GM21447 (cell line): ENCODE measurements at regions not wholly inside any gene's neighbourhood (a gene's known extent, or its start where the extent isn't known, plus 50 kb on each side); places are given as distances from the start of the nearest gene placed in this dataset.

Source experiments
- ATAC-seq: cut with Tn5 transposase; IDR thresholded peaks from one replicate; pipeline ENCODE4 v1.9.1; 2021; ENCODE audit not compliant: unreplicated experiment

DNA sequence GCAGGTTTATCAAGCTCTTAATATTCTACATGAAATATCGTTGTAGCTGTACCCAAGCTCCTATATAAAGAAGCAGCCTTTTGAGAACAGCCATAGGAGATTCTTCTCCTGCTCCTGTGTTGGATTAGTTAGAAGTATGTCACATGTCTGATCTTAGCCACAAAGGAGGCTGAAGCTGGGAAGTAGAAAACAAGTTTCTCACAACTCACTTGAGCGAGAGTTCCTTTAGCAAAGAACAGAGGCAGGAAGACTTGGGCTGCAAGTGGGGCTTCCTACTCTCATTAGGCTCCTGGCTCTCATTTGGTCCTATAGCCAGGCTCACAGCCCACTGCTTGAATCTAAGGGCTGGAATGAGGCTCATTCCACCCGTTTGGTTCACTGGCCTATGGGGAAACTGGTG, 281.9 kb downstream of the BTG1 start:
- ATAC-seq = no peak

DNA sequence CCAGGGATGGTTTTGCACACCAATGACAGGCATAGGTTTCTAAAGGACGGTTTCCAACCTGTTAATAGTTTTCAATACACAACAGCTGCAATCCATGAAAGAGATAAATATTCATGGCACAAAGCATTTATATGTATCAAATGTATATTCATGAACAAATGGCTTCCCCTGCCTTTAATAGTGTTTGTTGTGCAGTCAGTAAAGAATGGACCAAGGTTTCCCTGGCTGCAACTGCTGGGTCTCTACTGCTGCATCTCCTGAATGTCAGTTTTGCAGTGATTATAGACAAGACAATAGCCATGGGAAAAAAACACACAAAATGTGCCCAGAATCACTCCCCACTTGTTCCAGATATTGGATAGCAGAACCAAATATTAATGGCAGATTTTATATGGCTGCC, 284.1 kb downstream of the BTG1 start:
- ATAC-seq = no peak

DNA sequence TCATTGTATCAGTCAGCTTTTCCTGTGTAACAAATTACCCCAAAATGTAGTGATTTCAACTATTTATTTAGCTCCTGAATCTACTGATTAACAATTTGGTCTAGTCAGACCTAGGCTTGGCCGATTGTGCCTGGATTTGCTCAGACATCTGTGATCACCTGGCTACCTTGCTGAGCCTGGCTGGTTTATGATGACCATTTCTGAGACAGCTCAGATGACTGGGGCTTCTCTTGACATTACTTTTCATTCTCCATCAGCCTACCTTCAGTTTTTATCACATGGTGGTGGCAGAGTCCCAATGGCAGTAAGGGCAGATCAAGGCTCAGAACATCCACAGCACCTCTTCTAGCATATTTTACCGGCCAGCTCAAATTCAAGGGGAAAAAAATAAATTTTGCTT, 286.3 kb downstream of the BTG1 start:
- no peak for ATAC-seq

DNA sequence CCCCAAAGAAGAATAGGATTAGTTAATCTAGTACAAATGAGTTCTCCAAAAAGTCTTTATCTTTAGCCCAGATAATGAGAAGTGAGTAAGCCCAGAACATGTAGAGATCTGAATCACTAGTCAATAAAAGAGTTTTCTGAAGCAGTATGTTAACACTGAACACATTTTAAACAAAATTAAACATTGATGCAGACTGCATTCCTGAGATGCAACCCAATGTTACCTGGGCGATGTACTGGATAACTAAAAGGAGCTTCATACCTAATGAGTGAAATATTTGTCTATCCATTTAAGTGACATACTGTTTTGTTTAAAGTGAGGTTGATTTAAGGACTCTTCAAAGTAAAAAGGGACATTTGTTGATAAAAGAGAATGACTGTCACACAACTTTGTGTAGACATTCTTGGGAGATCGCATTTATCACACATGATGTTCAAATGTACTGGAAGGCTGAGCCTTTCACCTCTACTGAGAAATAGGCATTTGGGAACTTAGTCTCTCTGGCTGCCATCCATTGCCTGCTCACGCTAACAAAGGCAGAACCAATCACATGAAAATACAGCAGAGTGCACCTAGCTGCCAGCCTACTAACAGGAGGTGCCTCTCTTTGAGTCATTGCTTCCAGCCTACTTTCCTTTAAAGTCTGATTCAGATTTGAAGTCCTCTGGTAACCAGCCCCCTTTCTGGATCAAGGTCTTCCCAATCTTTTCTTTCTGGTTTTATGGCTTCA, 287.7 kb downstream of the BTG1 start:
- ATAC-seq = no peak

DNA sequence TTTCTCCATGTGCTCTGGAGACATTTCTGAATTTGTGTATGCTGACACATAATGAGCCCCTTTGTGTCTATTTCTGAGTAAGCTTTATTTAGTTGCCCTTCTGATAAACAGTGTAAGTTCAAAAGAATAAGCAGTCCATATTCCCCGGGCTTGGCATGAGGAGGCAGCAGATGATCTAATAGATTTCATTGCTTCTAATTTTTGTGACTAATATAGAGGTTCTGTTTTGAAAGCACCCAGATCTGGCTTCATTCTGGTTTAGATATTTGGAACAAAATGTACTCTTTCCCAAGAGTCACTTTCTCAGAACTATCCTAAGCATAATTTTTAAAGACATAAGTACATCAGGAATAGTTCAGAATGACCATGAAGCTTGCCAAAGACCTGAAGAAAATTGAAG, 290.9 kb downstream of the BTG1 start:
- no peak for ATAC-seq

DNA sequence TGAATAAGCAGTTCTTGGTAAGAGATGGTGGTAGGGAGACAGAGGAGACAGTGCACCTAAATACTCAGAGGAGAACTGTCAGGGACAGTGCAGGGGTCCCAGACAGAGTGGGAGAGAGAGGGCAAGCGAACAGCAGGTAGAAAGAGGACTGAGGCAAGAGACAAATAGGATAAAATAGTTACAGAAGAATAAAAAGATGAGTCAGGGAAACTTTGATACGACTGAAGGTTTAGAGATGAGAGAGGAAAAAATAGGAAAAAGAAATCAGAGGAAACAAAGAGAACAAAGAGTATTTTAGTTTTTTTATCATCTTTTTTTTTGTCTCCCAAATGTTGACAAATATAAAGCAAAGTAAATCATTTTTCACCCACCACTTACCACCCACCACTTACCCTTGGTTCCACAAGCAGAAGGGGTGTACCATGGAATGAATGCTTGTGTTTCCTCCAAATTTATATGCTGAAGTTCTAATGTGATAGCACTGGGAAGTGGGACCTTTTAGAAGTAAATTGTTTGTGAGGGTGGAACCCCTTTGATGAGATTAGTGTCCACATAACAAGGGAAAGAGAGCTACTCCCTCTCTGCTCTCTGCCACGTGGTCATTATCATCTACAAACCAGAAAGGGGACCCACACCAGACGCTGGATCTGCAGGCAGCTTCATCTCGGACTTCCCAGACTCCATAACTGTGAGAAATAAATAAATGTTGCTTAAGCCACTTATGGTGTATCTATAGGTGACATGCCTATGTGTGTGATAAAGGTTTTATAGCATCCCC, 292.1 kb downstream of the BTG1 start:
- ATAC-seq = no peak

DNA sequence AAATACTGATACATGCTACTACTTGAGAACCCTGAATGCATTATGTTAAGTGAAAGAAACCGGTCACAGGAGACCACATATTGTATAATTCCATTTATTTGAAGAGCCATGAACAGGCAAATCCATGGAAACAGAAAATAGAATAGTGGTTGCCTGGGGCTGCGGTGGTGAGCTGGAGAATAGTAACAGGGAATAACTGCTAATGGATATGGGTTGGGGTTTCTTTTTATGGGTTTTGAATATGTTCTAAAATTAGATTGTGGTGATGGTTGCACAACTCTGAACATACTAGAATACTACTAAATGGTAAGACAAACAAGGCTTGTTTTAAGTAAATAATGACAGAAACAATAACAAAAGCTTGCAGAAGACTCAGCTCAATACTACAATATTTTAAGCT, 293.0 kb downstream of the BTG1 start:
- no peak for ATAC-seq

DNA sequence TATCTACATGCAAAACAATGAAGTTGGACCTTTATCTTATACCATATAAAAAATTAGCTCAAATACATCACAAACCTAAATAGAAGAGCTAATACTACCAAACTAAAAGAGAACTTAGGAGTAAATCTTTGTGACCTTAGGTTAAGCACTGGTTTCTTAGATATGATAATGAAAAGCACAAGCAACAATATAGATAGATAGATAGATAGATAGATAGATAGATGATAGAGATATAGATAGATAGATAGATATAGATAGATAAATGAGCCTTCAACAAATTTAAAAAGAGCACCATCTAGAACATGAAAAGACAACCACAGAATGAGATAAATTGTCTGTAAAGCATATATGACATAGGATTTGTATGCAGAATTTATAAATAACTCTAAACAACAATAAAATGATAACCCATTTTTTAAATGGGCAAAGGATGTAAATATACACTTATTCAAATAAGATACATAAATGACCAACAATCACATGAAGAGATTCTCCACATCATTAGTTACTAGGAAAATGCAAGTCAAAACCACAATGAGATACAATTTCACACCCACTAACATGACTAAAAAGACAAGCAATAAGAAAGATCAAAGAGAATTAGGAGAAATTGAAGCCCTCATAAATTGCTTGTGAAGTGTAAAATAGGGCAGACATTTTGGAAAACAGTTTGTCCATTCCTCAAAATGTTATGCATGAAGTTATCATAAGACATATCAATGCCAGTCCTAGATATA, 293.7 kb downstream of the BTG1 start:
- ATAC-seq = no peak

DNA sequence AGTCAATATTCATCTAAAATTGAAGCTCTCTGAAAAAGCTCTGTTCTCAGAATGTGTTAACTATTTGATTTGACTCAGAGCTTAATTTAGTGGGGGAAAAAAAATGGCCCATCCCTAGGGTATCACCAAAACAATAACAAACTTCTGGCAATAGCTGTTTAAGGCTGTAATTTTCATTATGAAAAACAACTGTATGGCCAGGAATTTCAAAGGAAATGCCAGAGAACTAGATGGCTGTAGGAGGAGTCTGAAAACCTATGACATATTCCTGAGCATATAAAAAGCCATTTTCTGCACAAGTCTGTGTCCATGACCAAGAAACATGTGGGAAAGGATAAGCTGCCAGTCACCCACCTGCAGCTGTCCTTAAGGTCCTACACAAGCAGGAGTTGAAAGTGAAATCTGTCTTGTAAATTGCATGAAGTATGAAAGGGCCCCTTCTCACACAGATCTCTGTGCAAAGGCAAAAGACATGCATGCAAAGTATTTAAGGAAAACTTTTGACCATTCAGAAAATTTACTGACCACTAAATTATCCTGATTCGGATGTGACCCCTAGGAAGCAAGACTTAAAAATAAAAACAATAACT, 299.1 kb downstream of the BTG1 start:
- no peak for ATAC-seq

DNA sequence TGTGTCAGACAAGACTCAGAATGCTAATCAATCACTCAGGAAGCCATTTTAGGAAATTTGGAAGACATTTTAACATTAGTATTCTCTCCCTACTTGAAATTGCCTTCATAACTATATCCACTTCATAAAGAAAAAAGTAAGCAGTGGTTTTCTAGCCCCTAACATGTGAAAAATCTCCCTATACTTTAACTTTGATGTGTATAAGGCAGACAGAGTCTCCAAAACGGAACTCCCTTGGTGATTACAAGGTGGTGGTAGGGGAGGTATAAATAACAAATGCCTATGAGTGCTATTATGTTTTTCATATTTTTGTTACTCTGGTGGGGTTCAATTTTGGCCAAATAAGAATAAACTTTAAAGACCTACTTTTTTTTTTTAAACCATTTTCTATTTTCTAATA, 300.3 kb downstream of the BTG1 start:
- ATAC-seq = no peak

DNA sequence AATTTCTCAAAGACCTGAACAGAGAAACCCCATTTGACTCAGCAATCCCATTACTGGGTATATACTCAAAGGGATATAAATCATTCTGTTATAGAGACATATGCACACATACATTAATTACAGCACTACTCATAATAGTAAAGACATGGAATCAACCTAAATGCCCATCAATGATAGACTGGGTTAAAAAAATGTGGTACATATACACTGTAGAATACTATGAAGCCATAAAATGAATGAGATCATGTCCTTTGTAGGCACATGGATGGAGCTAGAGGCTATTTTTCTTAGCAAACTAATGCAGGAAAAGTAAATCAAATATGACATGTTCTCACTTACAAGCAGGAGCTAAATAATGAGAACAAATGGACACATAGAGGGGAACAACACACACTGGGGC, 303.8 kb downstream of the BTG1 start:
- no peak for ATAC-seq

DNA sequence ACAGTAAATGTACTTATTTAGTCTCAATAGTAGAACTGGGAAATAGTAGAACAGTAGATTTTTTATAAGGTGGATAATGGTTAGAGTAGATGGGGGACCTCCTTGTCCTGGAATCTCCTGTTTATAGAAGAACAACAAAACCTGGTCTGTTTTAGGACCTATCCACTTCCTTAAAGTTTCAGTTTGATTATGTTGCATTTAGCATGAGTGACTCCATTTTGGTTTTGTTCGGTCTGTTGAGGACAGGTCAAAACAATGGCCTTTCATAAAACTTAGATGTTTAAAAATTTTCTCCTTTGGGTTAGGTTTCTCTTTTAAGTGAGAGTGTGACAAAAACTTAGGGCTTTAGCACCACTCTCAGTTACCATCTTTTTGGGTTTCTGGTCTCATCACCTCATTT, 308.9 kb downstream of the BTG1 start:
- no peak for ATAC-seq

DNA sequence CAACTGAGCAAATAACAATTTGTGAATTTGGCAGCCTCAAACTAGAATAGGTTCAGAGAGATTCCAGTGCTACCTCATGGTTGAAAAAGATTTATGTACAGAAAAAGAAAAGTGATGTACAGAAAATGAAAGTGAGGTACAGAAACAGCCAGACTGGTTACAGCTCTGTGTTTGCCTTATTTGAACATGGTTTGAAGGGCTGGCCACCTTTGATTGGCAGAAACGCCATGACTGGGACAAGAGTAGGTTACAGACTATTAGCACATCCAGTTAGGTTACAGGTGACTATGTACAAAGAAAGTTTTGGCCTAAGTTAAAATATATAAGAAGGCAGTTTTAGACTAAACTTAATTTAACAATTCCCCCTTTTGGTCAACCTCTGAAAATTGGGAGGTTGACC, 309.4 kb downstream of the BTG1 start:
- ATAC-seq = no peak

DNA sequence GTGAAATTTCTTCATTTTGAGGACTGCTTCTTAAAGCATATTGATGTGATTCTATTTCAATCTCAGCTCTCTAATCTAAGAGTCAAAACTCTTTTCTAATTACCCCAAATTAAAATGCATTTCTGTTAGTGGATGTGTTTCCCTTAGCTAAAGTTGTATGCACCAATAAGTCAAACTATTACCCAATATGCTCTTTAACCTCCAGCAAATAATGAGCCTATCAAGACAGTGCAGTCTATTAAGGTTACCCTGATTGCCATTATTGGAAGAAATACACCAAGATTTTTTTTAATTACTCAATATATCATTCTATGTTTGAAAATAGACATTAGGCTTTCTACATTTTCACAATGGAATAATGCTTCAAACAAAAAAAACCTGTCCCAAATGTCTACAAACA, 310.0 kb downstream of the BTG1 start:
- no peak for ATAC-seq

DNA sequence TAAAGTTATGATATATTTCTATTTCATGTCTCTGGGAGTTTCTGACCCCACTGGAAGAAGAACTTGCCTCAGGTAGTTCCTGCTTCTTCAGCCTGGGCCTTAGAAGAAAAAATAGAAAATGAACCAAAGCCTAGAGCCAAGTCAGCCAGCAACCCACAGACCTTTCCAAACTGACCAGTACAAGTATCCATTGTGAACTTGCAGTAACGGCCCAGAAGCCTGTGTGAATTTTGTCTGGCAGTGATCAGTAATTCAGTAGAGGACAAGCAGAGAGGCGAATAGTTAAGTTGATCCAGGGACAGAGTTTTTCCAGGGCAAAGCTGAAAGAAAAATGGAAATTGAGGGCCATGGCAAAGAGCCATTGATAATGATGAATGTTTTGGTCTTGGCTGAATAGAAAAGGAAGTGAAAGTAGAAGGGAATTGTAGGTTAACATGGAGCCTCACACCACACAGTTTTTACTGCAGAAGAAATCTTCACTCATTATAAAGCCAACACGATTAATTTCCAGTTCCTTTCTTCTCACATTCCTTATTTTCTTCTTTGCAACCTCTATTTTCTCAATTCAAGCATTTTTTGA, 311.8 kb downstream of the BTG1 start:
- ATAC-seq = no peak

DNA sequence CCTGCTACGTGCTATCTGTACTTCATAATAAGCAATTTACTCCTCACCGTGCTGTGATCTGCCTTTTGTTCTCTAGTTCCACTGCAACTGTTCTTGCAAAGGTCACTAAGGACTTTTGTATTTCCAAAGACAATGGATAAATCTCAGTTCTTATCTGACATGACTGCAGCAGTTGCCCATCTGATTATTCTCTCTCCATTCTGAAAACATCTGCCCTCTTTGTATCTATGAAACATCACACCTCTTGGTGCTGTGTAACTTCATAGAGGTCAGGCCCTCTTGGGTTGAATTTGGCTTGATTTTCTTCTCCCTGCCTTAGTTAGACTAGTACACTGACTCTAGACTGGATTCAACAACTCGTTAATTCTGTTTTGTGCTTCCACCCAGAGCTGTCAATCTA, 319.6 kb downstream of the BTG1 start:
- ATAC-seq = no peak

DNA sequence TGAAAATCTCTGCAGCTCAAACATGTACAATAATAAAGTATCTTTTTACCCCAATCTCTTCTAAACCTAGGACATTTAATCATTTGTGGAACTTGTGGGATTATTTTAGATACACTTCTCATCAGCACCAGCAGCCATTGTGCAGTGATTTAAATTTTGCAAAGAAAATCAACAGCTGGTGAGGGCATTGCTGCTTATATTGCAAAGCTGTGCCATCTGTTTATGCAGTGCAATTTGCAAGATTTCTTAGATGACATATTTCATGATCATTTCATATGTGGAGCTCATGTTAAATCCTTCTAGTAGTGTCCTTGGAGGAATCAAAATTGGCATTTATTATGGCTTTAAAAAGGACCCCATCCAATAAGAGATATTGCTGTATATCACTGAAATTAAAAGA, 320.7 kb downstream of the BTG1 start:
- no peak for ATAC-seq

DNA sequence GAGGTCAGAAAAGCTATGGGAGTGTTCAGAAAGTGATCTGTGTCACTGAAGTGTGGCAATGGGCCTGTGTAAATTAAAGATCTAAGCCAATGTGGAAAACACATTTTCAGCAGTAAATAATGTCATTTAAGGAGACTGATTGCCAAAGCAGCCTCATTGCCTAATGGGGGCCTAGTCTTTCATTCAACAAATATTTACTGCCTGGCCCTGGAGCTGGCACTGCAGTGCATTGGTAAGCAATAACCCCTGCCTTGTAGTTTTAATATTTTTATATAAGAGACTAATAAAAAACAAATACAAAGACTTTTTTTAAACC, 326.6 kb downstream of the BTG1 start:
- no peak for ATAC-seq

DNA sequence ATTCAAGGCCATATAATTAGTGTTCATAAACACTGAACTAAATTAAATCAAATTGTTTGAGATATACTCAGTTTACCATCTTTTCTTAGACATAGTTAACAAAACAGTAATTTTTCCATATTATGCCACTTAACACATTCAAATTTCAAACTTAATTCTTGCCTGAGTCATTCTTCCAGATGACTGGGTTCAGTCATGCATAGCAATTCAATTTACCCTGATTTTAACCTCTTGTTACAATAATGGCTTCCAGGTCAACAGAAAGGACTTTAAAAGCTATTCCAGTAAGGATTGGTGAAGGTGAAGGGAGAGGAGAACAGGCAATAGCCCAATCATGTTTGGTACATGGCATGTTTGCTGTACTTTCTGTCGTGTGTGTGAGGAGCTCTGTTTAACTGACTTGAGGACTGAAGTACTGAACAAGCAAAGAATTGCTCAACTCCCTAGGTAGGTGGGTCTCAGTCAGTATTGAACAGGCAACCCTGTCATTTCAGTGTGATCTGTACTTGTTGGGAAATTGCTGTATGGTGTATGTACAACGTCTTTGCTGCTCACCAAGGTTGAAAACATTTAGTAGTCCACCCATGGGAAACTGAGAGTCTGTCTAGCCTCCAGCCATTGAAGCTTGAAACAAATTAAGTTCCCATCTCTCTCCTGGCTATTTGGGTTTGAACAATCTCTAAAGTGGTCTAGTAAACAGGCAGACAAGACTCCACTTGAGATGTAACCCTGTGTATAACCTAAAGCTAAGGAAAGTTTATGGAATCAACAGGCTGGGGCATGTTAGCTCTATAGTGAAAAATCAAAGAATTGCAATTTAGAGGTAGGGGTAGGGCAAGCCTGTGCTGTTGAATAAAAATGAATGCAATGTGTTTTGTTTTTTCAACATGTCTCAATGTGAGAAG, 327.2 kb downstream of the BTG1 start:
- ATAC-seq = no peak

DNA sequence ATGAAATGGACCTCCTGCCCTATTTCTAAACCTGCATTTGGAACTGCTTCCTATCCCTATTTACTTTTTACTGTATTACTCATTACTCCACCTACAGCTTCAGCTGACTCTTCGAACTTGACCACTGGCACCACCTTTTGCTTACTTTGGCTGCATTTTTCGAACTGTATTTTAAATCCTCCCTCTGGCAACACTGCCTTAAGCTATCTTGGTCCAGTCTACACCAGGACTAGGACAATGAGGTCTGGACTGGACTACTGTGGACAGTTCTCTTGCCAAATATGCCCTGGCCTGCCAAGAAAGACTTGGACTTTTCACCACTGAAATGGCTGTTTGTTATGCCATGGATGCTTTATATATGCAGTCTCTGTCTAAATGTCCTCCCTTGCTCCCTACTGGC, 328.1 kb downstream of the BTG1 start:
- no peak for ATAC-seq

DNA sequence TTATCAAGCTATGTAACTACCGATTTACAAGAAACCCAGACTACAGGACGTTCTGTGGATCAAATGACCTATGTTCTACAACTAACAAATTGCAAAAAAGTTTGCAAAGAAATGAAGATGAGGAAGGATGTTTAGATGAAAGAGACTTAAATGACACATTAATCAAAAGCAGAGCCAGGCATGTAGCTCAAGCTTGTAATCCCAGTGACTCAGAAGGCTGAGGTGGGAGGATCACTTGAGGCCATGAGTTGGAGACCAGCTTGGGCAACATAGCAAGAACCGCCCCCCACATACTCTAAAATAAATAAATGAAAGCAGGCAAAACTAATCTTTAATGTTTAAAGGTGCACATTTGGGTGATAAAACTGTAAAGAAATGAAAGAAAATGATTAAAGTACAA, 331.9 kb downstream of the BTG1 start:
- ATAC-seq = no peak
